B cell (primary cell): ENCODE measurements at regions not wholly inside any gene's neighbourhood (a gene's known extent, or its start where the extent isn't known, plus 50 kb on each side); places are given as distances from the start of the nearest gene placed in this dataset.

ENCODE experiments used
- ATAC-seq: fragments of 200-7000 bp; cut with Tn5 transposase; one replicate; pipeline ENCODE4 v1.10.0; 2021; ENCODE audit warnings: low read depth, mild to moderate bottlenecking, moderate number of reproducible peaks, moderate library complexity
- CTCF ChIA-PET: fragments of 350-600 bp; sonication (Branson Sonifier 250); formaldehyde crosslinking; loops from one replicate; lab custom pipeline; 2021; ENCODE audit warnings: antibody characterized with exemption, inconsistent platforms; lab: Charles Lee
- POLR2A ChIA-PET: fragments of 350-600 bp; sonication (Branson Sonifier 250); formaldehyde crosslinking; loops from one replicate; lab custom pipeline; 2021; ENCODE audit warnings: antibody characterized with exemption; lab: Charles Lee
- DNase-seq: peaks from one replicate; pipeline ENCODE4 v3.0.0; 2013
- H2AFZ ChIP-seq: 2 replicates; pipeline ENCODE4 v1.6.1; 2012; ENCODE audit warnings: mild to moderate bottlenecking, low read depth, low read length; ENCODE audit not compliant: insufficient read depth, poor library complexity, severe bottlenecking
- H3K27ac ChIP-seq, 2 donors: 1 replicate in 1 of 2; 2 replicates in 1 of 2; pipeline ENCODE4 v1.5.1; 2012 to 2013; ENCODE audit warnings: low read length in 2 of 2, mild to moderate bottlenecking in 2 of 2, moderate library complexity in 1 of 2
- H3K27me3 ChIP-seq, 4 experiments: fragments of 200-600 bp in 1 of 4; sonication (generic) in 1 of 4; replicated peaks in 1 of 4; 1 replicate in 2 of 4; 2 replicates in 2 of 4; pipeline versions ENCODE4 v1.6.1 to v1.7.0; 2013 to 2016; ENCODE audit warnings: low read length in 3 of 4, mild to moderate bottlenecking in 2 of 4, mixed read lengths in 1 of 4, moderate library complexity in 1 of 4; ENCODE audit not compliant: insufficient read depth in 4 of 4, control insufficient read depth in 3 of 4; ENCODE audit errors: control extremely low read depth in 1 of 4
- H3K36me3 ChIP-seq, 2 experiments: replicated peaks in 1 of 2; 1 replicate in 1 of 2; 2 replicates in 1 of 2; pipeline versions ENCODE4 v1.6.1 to v1.7.1; 2013; ENCODE audit warnings: low read length in 1 of 2; ENCODE audit not compliant: insufficient read depth in 2 of 2, control insufficient read depth in 1 of 2; ENCODE audit errors: control extremely low read depth in 1 of 2, extremely low read depth in 1 of 2
- H3K4me1 ChIP-seq, 2 donors: fragments of 200-600 bp in 1 of 2; sonication (generic) in 1 of 2; 1 replicate in 1 of 2; 2 replicates in 1 of 2; pipeline versions ENCODE4 v1.5.1 to v1.6.1; 2013 to 2017; ENCODE audit warnings: low read length in 2 of 2; ENCODE audit not compliant: control insufficient read depth in 2 of 2, insufficient read depth in 2 of 2
- H3K4me2 ChIP-seq: replicated peaks from 2 replicates; pipeline ENCODE3; 2012; ENCODE audit warnings: mild to moderate bottlenecking, low read depth, low read length; ENCODE audit not compliant: poor library complexity, severe bottlenecking
- H3K4me3 ChIP-seq, 5 experiments: fragments of 200-600 bp in 1 of 5; sonication (generic) in 1 of 5; 1 replicate in 3 of 5; 2 replicates in 2 of 5; pipeline versions ENCODE4 v1.5.1 to v1.7.0; 2011 to 2016; ENCODE audit warnings: low read length in 4 of 5, mild to moderate bottlenecking in 4 of 5, low read depth in 2 of 5, control low read depth in 1 of 5, moderate library complexity in 1 of 5; ENCODE audit not compliant: insufficient read depth in 1 of 5; ENCODE audit errors: control extremely low read depth in 1 of 5, extremely low read depth in 1 of 5
- H3K79me2 ChIP-seq: fragments of 200-600 bp; sonication (generic); one replicate; pipeline ENCODE4 v1.6.0; 2016; ENCODE audit warnings: low read length; ENCODE audit not compliant: control insufficient read depth, insufficient read depth
- H3K9ac ChIP-seq: fragments of 200-600 bp; sonication (generic); 2 replicates; pipeline ENCODE4 v1.6.1; 2017; ENCODE audit warnings: mild to moderate bottlenecking, low read length, moderate library complexity
- H3K9me3 ChIP-seq, 3 donors: one replicate each; pipeline versions ENCODE4 v1.6.1 to v1.7.1; 2013; ENCODE audit warnings: low read length in 2 of 3; ENCODE audit not compliant: control insufficient read depth in 2 of 3, insufficient read depth in 1 of 3; ENCODE audit errors: control extremely low read depth in 1 of 3
- H4K20me1 ChIP-seq: 2 replicates; pipeline ENCODE4 v1.6.0; 2012; ENCODE audit warnings: mild to moderate bottlenecking, low read length; ENCODE audit not compliant: insufficient read depth, control insufficient read depth, poor library complexity, severe bottlenecking
- H3K27ac Mint-ChIP-seq: one replicate; pipeline ENCODE4 v1.8.0; 2021; ENCODE audit warnings: mixed read lengths
- H3K27me3 Mint-ChIP-seq: one replicate; pipeline ENCODE4 v1.8.0; 2021; ENCODE audit warnings: mixed read lengths
- H3K4me1 Mint-ChIP-seq: one replicate; pipeline ENCODE4 v1.8.0; 2021; ENCODE audit warnings: mixed read lengths
- H3K4me3 Mint-ChIP-seq: one replicate; pipeline ENCODE4 v1.8.0; 2021; ENCODE audit warnings: mixed read lengths
- H3K9me3 Mint-ChIP-seq: one replicate; pipeline ENCODE4 v1.8.0; 2022; ENCODE audit warnings: mixed read lengths; ENCODE audit not compliant: insufficient read depth
- CTCF ChIP-seq: fragments of 200-600 bp; IDR thresholded peaks from one replicate; pipeline ENCODE4 v1.8.0; 2022; ENCODE audit warnings: antibody characterized with exemption, mild to moderate bottlenecking
- EZH2 ChIP-seq: IDR thresholded peaks from 2 replicates; pipeline ENCODE4 v1.6.1; 2012; ENCODE audit warnings: borderline replicate concordance, low read depth, mild to moderate bottlenecking, moderate library complexity, low read length; ENCODE audit not compliant: insufficient read depth, poor library complexity, severe bottlenecking
- WGBS: methylation state at CpG from one replicate; pipeline ENCODE4 v1.1.5; 2013; ENCODE audit warnings: missing lambda C conversion rate; ENCODE audit not compliant: insufficient coverage; 5-methylcytosine and 5-hydroxymethylcytosine counted together
- intact Hi-C: fragments of 100-400 bp; cut with micrococcal nuclease; formaldehyde crosslinking; loops from one replicate; pipeline ENCODE4 v1.10.0; 2022

- CTCF ChIA-PET: no interaction called here
- Histone ChIP-seq H3K4me3 (no peak overlapping the region), H3K4me1 (no peaks in the 10 kb centered on the region), H2AFZ (no peak overlapping the region), H3K79me2 (peaks cover 53% of the 10 kb centered on the region), H3K9ac (no peak overlapping the region), H3K4me2 (no peak overlapping the region), H4K20me1 (peaks cover 6% of the 10 kb centered on the region), H3K27me3 (no peaks in the 10 kb centered on the region), H3K27ac (no peak overlapping the region), H3K36me3 (no peaks in the 10 kb centered on the region), H3K9me3 (peaks cover 2 to 10% (median 5%) of the 10 kb centered on the region in 3 donors)
- no peak for TF ChIP-seq EZH2
- TF ChIP-seq CTCF: no peak
- Mint-ChIP-seq H3K9me3 (peaks cover 13% of the 10 kb centered on the region), H3K4me3 (no peak overlapping the region), H3K4me1 (peaks cover 9% of the 10 kb centered on the region), H3K27ac (no peak overlapping the region), H3K27me3 (no peaks in the 10 kb centered on the region)
- no CpG with 5 or more reads among the region's 1 CpG for WGBS
- intact Hi-C loops: no loop called here
- ATAC-seq (no peak), DNase-seq (no peak)
- POLR2A ChIA-PET: no interaction called here
Measured at GRCh38 chr16:17050468-17050867, 420.3 kb downstream of the XYLT1 start.
